GM18505 (cell line): ENCODE measurements at regions not wholly inside any gene's neighbourhood (a gene's known extent, or its start where the extent isn't known, plus 50 kb on each side); places are given as distances from the start of the nearest gene placed in this dataset.
"Not testable (repeated sequence)": the region's sequence is repeated elsewhere in the genome, so short reads cannot be mapped to it uniquely, and the experiment has no call there.

Source experiments
- ATAC-seq: cut with Tn5 transposase; IDR thresholded peaks from one replicate; pipeline ENCODE4 v1.9.1; 2021; ENCODE audit not compliant: unreplicated experiment
- POLR2A ChIP-seq: IDR thresholded peaks from 4 replicates; pipeline ENCODE4 v1.6.1; 2011; ENCODE audit warnings: borderline replicate concordance; ENCODE audit not compliant: insufficient read depth, insufficient read length; ENCODE audit errors: extremely low read depth

DNA sequence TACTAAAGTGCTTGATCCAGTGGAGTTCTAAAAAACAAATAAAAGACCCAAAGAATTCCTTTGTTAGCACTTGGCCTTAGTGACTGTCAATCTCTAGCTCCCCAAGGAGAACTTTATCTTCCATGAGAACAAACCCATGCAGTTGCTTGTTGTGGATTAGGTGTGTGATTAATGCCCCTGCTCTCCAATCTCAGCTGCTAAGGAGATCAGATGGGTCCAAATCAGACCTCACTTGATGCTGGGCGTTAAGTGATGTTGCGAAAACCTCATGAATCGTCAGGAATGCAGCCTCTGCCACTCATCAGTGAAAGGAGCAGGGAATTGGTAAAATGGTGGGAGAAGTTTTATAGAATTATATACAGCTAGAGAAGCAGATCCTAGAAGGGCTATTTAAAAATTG is 133.7 kb downstream of the DMAC1 start:
- ATAC-seq = no peak
- no peak for TF ChIP-seq POLR2A

DNA sequence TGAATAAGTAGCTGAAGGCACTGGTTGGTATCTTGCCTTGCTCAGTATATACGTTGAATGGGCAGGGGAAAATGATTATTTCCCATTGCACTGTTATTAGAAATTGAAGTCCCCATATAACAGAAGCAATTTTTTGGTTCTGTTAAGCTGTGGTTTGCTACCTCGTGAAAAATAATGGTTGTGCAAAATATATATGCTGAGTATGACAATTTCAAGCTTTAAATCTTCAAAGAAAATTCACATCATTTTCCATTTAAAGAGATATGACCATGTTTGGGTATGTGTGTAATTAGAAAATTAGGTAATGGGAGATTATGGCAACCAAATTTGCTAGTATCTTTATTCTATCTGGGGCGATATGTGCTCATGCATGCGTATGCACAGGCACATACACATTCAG is 139.8 kb downstream of the DMAC1 start:
- ATAC-seq = no peak
- no peak for TF ChIP-seq POLR2A

DNA sequence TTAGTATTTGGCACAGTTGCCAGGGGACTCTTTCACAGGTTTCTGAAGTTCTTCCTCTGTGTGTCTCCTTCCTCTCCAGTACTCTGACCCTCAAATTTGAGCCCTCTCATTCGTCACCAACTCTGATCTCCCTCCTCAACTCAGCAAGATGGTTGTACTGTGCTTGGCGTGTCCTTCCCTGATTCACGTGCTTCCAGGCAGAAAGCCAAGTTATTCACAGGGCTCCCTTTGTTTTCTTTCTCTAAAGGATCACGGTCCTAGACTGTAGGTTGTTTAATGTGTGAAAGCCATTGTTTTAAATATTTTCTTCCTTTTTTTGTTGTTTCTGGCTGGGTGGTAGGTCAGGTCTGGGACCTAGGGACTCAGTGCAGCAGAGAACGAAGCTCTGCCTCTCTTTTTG is 142.9 kb downstream of the DMAC1 start:
- no peak for TF ChIP-seq POLR2A
- ATAC-seq = no peak

DNA sequence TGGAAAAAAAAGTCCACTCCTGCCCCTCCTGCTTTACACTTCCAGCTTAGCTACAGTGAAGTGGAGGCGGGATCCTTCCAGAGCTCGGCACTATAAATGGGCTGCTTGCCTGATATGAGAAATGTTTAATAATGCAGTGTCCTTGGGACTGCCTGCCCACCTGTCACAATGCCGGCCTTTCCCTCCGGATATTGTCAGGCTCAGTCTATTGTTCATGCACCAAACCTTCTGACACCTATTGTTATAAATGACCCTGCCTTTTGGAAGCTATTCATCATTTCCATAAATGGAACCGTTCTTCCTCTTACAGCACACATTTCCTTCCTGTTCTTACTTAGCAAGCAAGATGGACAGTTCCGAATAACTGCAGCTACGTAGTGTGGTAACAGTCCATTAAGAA is 146.3 kb downstream of the DMAC1 start:
- TF ChIP-seq POLR2A = no peak
- no peak for ATAC-seq

DNA sequence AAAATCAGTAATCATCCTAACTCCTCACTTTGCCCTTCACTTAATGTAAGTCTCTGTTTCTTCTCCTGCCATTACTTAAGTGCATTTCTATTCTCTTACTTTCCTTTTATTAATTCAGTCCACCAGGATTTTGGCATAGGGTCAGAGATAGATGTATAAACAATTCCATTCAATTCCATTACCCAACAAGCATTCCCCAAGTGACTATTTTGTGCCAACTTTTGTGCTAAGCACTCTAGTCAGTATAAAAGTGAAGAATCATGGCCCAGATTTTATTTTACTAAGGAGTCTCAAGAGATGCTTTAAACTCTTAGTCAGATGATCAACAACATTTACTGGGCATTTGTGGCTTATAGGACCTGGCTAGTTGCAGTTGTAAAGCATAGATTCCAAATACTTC is 159.3 kb downstream of the DMAC1 start:
- no peak for ATAC-seq
- TF ChIP-seq POLR2A = no peak

DNA sequence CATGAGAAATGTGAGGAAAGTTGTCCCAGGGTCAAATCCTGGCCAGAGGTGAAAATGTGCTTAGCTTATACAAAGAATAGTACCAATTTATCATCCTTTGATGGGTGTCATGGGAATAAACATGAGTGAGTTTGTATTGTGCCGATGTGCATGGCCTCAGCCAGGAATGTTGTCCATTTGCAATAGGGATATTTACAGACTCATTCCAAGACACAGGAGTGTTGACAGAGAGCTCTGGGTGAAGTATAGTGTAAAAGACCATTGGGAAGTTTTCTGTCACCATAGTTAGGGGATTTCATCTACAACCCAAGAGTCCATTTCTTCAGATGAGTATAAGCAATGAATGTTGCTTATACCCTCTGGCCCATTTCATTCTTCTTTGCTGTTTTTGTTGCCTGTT is 160.1 kb downstream of the DMAC1 start:
- no peak for ATAC-seq
- no peak for TF ChIP-seq POLR2A

DNA sequence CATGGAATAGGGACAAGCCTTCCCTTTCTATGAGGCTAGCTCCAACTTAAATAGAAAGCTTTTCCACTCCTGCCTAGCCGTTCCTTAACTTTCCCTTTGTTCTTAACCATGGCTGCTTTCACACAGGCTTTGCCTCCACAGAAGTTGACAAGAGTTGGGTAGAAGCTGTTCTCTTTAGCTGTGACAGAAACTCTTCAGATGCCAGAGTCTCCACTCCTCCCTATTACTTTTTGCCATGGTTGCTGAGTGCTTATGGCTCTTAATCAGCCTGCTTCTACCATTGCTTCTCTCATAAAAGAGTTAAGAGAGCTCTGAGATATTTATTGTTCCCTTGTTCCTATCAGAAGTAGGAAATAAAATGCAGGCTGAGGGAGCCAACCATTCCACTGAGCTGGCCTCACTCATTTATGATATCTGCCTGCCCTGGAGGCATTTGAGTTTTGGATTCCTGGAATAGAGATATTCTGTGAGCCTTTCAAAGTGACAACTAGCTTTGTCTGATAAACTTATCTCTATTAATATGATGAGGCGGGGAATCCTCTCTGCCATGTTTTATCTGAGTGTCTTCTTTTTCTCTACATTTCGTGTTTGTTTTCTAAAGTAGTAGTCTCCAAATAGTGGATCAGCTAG is 162.6 kb downstream of the DMAC1 start:
- TF ChIP-seq POLR2A = no peak
- no peak for ATAC-seq

DNA sequence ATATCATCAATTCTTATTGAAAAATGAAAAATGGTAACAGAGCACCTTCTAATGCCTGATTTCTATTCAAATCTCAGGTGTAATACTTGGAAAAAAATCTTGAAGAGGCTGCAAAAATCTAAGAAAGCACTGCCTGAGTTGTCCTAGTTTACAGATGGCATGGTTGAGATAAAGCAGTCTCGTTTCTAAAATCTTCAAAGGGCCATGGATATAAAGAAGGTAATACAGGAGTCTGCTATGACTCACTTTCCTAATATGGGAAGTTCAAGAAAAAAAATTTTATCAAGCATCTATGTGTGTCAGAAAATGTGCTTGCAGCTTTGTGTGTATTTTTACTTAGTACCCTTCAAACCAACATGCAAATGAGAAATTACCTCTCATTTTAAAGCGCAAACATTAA is 163.3 kb downstream of the DMAC1 start:
- ATAC-seq = no peak
- TF ChIP-seq POLR2A = no peak

DNA sequence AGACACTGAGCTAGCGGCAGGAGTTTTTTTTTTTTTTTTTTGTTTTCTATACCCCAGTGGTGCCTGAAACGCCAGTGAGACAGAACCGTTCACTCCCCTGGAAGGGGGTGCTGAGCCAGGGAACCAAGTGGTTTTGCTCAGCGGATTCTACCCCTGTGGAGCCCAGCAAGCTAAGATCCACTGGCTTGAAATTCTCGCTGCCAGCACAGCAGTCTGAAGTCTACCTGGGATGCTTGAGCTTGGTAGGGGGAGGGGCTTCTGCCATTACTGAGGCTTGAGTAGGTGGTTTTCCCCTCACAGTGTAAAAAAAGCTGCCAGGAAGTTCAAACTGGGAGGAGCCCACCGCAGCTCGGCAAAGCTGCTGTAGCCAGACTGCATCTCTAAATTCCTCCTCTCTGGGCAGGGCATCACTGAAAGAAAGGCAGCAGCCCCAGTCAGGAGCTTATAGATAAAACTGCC is 173.0 kb downstream of the DMAC1 start:
- not testable (repeated sequence) for ATAC-seq

DNA sequence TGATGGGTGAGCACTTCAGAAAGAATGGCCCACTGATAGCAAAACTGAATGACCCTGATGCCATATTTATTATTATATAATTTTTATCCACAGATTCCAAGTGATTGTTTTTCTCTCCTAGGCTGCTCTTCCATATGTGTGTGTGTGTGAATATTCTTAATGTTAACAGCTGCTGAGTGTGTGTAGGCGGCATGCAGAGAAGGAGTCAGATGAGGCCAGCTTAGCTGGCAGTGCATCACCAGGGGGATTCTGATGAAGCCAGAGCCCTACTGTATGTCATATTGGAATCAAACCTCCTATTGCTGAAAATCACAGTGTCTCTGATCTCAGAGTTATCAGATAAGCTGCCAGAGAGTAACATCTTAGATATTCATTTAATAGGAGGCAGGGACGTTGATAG is 177.1 kb downstream of the DMAC1 start:
- no peak for TF ChIP-seq POLR2A
- ATAC-seq = no peak

DNA sequence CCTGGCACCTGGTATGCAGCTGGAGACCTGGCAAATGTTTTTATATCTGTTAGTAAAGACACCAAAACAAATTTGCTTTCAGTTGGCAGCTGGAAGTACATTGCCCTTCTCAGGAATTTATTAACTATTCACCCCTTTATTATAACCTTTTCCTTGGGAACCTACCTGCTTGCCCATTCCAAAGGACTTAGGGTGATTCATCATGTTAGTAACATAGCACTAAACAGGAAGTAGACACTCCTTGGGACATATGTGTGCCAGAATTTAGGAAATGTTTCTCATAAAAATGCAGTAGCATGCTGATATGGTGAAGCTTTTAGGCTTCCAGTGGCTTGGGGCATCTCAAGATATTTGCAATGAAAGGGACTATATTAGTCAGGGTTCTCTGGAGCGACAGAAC is 184.2 kb downstream of the DMAC1 start:
- TF ChIP-seq POLR2A = no peak
- no peak for ATAC-seq

DNA sequence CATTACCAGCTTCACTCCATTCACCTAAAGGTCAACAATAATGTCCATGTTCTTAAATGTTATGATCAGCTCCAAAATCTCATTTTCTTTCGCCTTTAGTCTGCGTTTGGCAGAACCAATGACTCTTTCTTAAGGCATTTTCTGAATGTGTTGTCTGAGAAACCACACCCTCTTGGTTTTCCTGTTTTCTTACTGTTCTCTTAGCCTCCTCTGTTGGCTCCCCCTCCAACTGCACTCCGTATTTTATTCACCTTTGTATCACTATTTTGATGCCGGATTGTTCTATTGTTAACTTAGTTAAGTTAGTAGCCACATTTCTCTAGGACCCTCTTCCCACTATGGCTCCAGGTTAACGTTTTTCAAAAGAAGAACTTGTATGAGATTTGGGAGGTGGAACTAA is 185.6 kb downstream of the DMAC1 start:
- no peak for ATAC-seq
- no peak for TF ChIP-seq POLR2A

DNA sequence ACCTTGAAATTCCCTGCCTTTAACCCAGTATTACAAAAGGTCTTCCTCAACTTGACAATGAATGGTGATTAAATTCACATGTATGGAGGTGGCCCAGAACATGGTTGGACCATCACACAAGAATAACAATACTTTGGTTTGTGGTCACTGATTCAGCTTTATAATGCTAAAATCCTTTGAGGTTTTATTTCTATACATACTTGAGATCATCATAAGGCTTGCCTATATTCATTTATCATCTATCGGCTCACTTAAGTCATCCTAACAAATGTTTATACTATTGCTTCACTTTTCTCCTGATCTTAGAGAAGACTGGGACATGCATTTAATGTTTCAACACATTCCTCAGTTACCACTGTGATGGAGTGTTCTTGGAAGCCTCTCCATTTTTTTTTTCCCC is 191.3 kb downstream of the DMAC1 start:
- TF ChIP-seq POLR2A = no peak
- ATAC-seq = no peak

DNA sequence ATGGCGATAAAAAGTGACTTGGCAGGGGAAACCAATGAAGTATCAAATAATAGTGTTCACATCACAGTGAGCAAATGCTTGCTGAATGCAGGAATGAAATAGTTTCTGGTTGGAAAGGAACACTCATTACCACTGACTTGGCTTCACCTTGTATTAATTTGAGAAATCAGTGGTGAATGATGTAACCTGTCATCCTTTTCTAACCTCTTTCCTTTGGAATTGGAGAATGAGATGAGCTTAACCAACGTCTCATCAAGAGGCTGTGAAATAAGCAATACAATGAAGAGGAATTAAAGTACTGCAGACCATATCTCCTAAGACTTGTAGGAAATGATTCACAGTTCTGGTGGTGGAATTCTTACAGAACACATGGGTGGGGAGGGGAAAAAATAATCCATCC is 192.2 kb downstream of the DMAC1 start:
- no peak for TF ChIP-seq POLR2A
- no peak for ATAC-seq

DNA sequence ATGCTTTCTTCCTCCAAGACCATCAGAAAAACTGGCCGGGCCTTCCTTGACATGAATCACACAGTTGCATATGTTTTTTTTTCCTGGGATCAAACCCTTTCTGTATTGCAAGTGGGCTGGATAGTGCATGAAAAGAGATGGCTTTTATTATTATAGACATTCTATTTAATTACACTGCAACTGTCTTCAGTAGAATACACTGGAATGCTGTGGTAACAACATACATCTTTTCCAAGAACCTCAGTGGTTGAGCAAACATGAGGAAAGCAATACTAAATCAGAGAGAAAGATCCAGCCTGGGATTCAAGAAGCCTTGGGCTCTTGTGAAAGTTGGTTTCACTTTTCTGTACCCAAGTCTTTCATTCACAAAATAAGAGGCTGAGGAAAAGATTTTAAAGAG is 193.0 kb downstream of the DMAC1 start:
- no peak for TF ChIP-seq POLR2A
- ATAC-seq = no peak
